ENCODE measurements at regions not wholly inside any gene's neighbourhood (a gene's known extent, or its start where the extent isn't known, plus 50 kb on each side); places are given as distances from the start of the nearest gene placed in this dataset.

DNA sequence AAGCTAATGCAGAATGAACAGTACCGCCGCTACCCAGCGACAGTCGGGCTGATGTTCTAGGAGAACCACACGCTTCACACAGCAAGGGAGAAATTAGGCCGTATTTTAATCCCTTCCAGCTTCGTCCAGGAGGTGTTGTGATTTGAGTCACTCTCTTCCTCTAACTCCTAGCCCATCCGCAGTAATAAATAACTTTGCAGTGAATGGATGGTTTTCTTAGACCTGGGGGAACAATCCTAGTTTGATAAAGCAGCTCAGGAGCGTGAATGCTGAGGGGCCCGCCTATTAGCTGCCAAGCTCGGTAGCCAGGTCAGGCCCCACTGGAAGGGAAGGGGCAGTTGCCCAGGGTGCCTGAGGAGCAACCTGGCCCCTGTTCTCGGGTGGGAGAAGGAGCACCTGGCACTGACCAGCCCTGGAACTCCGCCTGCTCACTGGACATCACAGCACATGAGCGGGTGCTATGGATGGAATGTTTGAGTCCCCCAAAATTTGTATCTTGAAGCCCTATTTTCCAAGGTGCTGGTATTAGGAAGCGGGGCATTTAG lies 146.0 kb upstream of the AFDN start:
- intact Hi-C loops (cut with micrococcal nuclease; ENCODE audit: unreplicated experiment) (loop anchor here (5.0 kb wide), 1 partner anchor 147 kb away; the partner anchor contains the start of gene AFDN), in situ Hi-C loops (cut with HindIII; ENCODE audit: extremely low pct_ligation_motif_present, low pct_unique_long_range_greater_than_20kb) (no loop called here)
- Histone ChIP-seq H3K27me3 (ENCODE audit: control insufficient read depth in 1 of 2, insufficient read depth in 2 of 2, low read length in 2 of 2) (no peaks in the 10 kb centered on the region), H3K9ac (ENCODE audit: insufficient read depth, low read depth, low read length) (peak overlapping the region; percentile 88; the same call in 1 of the 2 replicates), H3K9me3 (ENCODE audit: low read length) (no peaks in the 10 kb centered on the region), H3K4me2 (ENCODE audit: low read depth, low read length) (no peak overlapping the region), H3K4me1 (ENCODE audit: insufficient read depth, low read length) (peaks cover 97% of the 10 kb centered on the region), H3K36me3 (replicated peaks in 1 of 2; ENCODE audit: control insufficient read depth in 1 of 2, insufficient read depth in 2 of 2, low read length in 2 of 2) (no peaks in the 10 kb centered on the region), H3K79me2 (ENCODE audit: insufficient read depth, low read length) (peaks cover 5% of the 10 kb centered on the region), H3K27ac (ENCODE audit: extremely low read length, insufficient read depth, low read length) (peak overlapping the region; percentile 96), H2AFZ (ENCODE audit: low read length) (no peak overlapping the region), H4K20me1 (ENCODE audit: insufficient read depth, low read length) (no peaks in the 10 kb centered on the region), H3K4me3 (replicated peaks in 1 of 3; ENCODE audit: insufficient read depth in 1 of 3, low read depth in 2 of 3, low read length in 3 of 3) (no peak overlapping the region)
- DNase-seq (ENCODE audit: low spot score) (no peak), FAIRE-seq (no peak), ATAC-seq (no peak)
- CTCF ChIA-PET (ENCODE audit: low intra/inter-chr PET ratio, low total read pairs): no interaction called here
- POLR2A ChIA-PET: interaction anchor here (1.0 to 1.1 kb wide), 2 partner anchors 13 to 81 kb away, joined by 4 read pairs; no protein-coding TSS in a partner anchor
- no TSS peak for BruUV-seq (replicated peaks)
- over 99% methylated on average over 14 of the region's 15 CpGs for WGBS (ENCODE audit: low lambda C conversion rate)
- 0 out of 2 replicates have a peak, but pooled peaks have one; percentile 73 for TF ChIP-seq SMAD1 (CRISPR knock-in tag; IDR thresholded peaks at IDR 0.05; ENCODE audit: borderline replicate concordance, low read depth)
- no peak for TF ChIP-seq ZBTB20 (CRISPR knock-in tag; IDR thresholded peaks at IDR 0.05; ENCODE audit: borderline replicate concordance, low read depth)
- TF ChIP-seq ZNF841 (CRISPR knock-in tag; IDR thresholded peaks at IDR 0.05; ENCODE audit: borderline replicate concordance): no peak
- TF ChIP-seq, protein P1, sequence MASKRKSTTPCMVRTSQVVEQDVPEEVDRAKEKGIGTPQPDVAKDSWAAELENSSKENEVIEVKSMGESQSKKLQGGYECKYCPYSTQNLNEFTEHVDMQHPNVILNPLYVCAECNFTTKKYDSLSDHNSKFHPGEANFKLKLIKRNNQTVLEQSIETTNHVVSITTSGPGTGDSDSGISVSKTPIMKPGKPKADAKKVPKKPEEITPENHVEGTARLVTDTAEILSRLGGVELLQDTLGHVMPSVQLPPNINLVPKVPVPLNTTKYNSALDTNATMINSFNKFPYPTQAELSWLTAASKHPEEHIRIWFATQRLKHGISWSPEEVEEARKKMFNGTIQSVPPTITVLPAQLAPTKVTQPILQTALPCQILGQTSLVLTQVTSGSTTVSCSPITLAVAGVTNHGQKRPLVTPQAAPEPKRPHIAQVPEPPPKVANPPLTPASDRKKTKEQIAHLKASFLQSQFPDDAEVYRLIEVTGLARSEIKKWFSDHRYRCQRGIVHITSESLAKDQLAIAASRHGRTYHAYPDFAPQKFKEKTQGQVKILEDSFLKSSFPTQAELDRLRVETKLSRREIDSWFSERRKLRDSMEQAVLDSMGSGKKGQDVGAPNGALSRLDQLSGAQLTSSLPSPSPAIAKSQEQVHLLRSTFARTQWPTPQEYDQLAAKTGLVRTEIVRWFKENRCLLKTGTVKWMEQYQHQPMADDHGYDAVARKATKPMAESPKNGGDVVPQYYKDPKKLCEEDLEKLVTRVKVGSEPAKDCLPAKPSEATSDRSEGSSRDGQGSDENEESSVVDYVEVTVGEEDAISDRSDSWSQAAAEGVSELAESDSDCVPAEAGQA (IDR thresholded peaks at IDR 0.05; ENCODE audit: low read depth): no peak
- TF ChIP-seq, protein P1 (CRISPR knock-in tag; IDR thresholded peaks at IDR 0.05; ENCODE audit: borderline replicate concordance): no peak
- no peak for TF ChIP-seq YY1 (IDR thresholded peaks at IDR 0.05; ENCODE audit: insufficient read depth, insufficient replicate concordance, low read depth, low read length)
- peak; percentile 21; the same call in 1 of the 2 replicates for TF ChIP-seq ZNF768 (CRISPR knock-in tag; IDR thresholded peaks at IDR 0.05)
- no peak for TF ChIP-seq ZNF296 (CRISPR knock-in tag; conservative IDR thresholded peaks at IDR 0.05)
- peak; percentile 61 for TF ChIP-seq ZNF687 (CRISPR knock-in tag; IDR thresholded peaks at IDR 0.05)
- TF ChIP-seq AGO2 (optimal IDR thresholded peaks at IDR 0.05; ENCODE audit: low read depth, low read length): peak; percentile 44
- 0 out of 2 replicates have a peak, but pooled peaks have one; percentile 58 for TF ChIP-seq NRL (CRISPR knock-in tag; IDR thresholded peaks at IDR 0.05; ENCODE audit: borderline replicate concordance)
